NT2/D1 (cell line): ENCODE measurements at regions not wholly inside any gene's neighbourhood (a gene's known extent, or its start where the extent isn't known, plus 50 kb on each side); places are given as distances from the start of the nearest gene placed in this dataset.

Experiments used
- YY1 ChIP-seq: IDR thresholded peaks from 2 replicates; pipeline ENCODE4 v1.6.1; 2011; ENCODE audit not compliant: insufficient read length, insufficient read depth
- ZNF274 ChIP-seq: IDR thresholded peaks from 2 replicates; pipeline ENCODE4 v1.6.1; 2011; ENCODE audit warnings: mild to moderate bottlenecking, low read depth, low read length

- TF ChIP-seq ZNF274 (no peak), YY1 (no peak)
Measured at GRCh38 chr10:56258378-56258777, 102.7 kb downstream of the ZWINT start.
